Activated CD8-positive, alpha-beta T cell treated with anti-CD3 and anti-CD28 coated beads for 36 hours (primary cell): ENCODE measurements at regions not wholly inside any gene's neighbourhood (a gene's known extent, or its start where the extent isn't known, plus 50 kb on each side); places are given as distances from the start of the nearest gene placed in this dataset.

Experiments
- ATAC-seq: fragments of 200-7000 bp; cut with Tn5 transposase; one replicate; pipeline ENCODE4 v1.10.0; 2021; ENCODE audit warnings: mild to moderate bottlenecking, moderate library complexity
- CTCF ChIA-PET: fragments of 350-600 bp; sonication (Branson Sonifier 250); formaldehyde crosslinking; loops from one replicate; lab custom pipeline; 2021; ENCODE audit warnings: antibody characterized with exemption; lab: Charles Lee
- POLR2A ChIA-PET: fragments of 350-600 bp; sonication (Branson Sonifier 250); formaldehyde crosslinking; loops from one replicate; lab custom pipeline; 2021; ENCODE audit warnings: antibody characterized with exemption; lab: Charles Lee
- DNase-seq: peaks from one replicate; pipeline ENCODE4 v3.0.0-alpha.2; 2020
- H3K27ac Mint-ChIP-seq: one replicate; pipeline ENCODE4 v1.8.0; 2021; ENCODE audit warnings: mild to moderate bottlenecking, mixed read lengths
- H3K27me3 Mint-ChIP-seq: one replicate; pipeline ENCODE4 v1.8.0; 2021; ENCODE audit warnings: mixed read lengths
- H3K36me3 Mint-ChIP-seq: one replicate; pipeline ENCODE4 v1.8.0; 2021; ENCODE audit warnings: low read depth, mixed read lengths
- H3K4me1 Mint-ChIP-seq: one replicate; pipeline ENCODE4 v1.8.0; 2021; ENCODE audit warnings: low read depth, mixed read lengths
- H3K4me3 Mint-ChIP-seq: one replicate; pipeline ENCODE4 v1.8.0; 2021; ENCODE audit warnings: mild to moderate bottlenecking, moderate library complexity, mixed read lengths
- H3K9me3 Mint-ChIP-seq: one replicate; pipeline ENCODE4 v1.8.0; 2021; ENCODE audit warnings: mixed read lengths
- intact Hi-C: fragments of 100-400 bp; cut with micrococcal nuclease; formaldehyde crosslinking; loops from one replicate; pipeline ENCODE4 v1.10.0; 2022
- TF ChIP-seq, protein P1 (sequence below): fragments of 200-600 bp; IDR thresholded peaks from one replicate; pipeline ENCODE4 v1.8.0; 2022; ENCODE audit warnings: antibody characterized with exemption, mild to moderate bottlenecking

DNA sequence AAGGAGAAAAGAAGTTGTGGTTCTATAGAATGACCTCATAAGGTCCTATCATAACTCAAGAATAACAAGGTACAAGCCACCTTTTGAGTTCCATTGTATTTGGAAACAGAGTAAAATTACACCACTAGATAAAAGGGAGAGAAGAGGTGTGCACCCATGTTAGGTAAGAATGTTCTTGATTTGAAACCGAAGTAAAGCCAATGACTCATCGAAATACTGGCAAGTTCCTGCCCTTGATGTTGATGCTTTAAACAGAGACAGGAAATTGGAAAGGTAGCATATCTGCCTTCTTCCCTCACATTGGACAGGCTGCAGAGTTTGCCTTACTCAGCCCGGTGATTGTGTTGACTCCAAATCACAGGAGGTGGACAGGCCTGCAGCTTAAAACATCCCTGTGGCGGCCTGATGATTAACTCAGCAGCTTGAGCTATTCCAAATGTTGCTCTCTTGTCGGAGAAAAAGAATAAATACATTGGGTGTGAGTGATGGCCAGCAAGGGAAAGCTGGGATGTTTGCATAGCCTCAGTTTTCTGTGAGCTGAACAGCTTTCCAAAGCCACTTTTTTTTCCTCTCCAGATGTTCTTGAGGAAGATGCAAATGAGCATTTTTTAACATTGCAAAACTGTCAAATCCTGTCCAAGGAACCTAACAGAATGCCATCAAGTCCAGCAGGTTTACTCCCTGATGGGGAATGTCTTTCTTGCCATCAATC is 321.1 kb downstream of the NKX6-1 start:
- POLR2A ChIA-PET: no interaction called here
- Mint-ChIP-seq H3K4me3 (no peak overlapping the region), H3K27me3 (no peaks in the 10 kb centered on the region)

DNA sequence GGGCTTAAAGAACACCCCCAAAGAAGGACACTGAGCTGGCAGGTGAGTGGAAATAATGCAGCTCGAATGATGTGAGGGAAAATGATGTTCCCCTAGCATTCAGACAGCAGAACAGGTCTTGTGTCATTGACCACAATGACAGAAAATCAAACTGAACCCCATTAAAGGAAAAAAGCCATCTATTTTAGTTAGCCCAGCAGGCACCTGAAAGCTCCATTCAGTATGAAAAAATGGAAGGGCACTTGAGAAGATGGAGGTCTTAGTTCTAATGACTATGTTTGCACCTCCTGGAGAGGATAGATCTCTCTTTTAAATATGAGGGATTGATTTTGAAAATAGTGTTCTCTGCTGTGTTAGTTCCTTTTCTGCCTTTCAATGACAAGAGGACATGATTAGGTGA is 323.1 kb downstream of the NKX6-1 start:
- ChIA-PET POLR2A (no interaction called here), CTCF (no interaction called here)
- Mint-ChIP-seq H3K4me3 (no peak overlapping the region), H3K27ac (no peak overlapping the region), H3K4me1 (no peaks in the 10 kb centered on the region), H3K27me3 (no peaks in the 10 kb centered on the region), H3K36me3 (no peaks in the 10 kb centered on the region), H3K9me3 (no peaks in the 10 kb centered on the region)
- ATAC-seq (no peak), DNase-seq (no peak)
- intact Hi-C loops: no loop called here
- TF ChIP-seq, protein P1, sequence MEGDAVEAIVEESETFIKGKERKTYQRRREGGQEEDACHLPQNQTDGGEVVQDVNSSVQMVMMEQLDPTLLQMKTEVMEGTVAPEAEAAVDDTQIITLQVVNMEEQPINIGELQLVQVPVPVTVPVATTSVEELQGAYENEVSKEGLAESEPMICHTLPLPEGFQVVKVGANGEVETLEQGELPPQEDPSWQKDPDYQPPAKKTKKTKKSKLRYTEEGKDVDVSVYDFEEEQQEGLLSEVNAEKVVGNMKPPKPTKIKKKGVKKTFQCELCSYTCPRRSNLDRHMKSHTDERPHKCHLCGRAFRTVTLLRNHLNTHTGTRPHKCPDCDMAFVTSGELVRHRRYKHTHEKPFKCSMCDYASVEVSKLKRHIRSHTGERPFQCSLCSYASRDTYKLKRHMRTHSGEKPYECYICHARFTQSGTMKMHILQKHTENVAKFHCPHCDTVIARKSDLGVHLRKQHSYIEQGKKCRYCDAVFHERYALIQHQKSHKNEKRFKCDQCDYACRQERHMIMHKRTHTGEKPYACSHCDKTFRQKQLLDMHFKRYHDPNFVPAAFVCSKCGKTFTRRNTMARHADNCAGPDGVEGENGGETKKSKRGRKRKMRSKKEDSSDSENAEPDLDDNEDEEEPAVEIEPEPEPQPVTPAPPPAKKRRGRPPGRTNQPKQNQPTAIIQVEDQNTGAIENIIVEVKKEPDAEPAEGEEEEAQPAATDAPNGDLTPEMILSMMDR: no peak

More for the DNA sequence above, 321.1 kb downstream of the NKX6-1 start:
- ATAC-seq: no peak
- CTCF ChIA-PET: interaction anchor here (0.8 to 1.4 kb wide), 2 partner anchors 11 to 148 kb away, joined by 3 read pairs; no protein-coding TSS in a partner anchor
- H3K27ac Mint-ChIP-seq: no peak overlapping the region
- H3K4me1 Mint-ChIP-seq: no peaks in the 10 kb centered on the region
- no peaks in the 10 kb centered on the region for H3K36me3 Mint-ChIP-seq
- TF ChIP-seq, protein P1: no peak
- no peak for DNase-seq
- no peaks in the 10 kb centered on the region for H3K9me3 Mint-ChIP-seq
- intact Hi-C loops: no loop called here

DNA sequence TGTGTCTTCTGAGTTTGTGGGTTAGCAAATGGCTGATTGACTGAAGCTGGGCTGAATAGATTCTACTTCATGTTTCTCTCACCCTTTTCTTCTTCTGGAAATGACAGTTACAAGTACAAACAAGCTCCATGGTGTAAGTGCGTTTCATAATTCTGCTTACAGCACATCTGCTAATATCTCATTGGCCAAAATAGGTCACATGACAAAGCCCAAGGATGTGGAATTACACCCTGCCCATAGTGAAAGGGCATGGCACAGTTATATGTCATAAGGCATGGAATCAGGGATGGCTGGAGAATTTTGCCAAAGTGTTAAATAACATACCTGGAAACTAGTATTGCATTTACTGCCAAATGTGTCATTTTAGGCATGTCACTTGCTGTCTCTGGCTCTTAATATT is 327.2 kb downstream of the NKX6-1 start:
- H3K27me3 Mint-ChIP-seq: peaks cover 2% of the 10 kb centered on the region
- H3K4me1 Mint-ChIP-seq: no peaks in the 10 kb centered on the region
- POLR2A ChIA-PET: no interaction called here
- H3K36me3 Mint-ChIP-seq: no peaks in the 10 kb centered on the region
- intact Hi-C loops: no loop called here
- H3K4me3 Mint-ChIP-seq: no peak overlapping the region
- H3K27ac Mint-ChIP-seq: no peak overlapping the region
- no peaks in the 10 kb centered on the region for H3K9me3 Mint-ChIP-seq
- ATAC-seq: no peak
- CTCF ChIA-PET: no interaction called here
- no peak for DNase-seq
- TF ChIP-seq, protein P1: no peak

DNA sequence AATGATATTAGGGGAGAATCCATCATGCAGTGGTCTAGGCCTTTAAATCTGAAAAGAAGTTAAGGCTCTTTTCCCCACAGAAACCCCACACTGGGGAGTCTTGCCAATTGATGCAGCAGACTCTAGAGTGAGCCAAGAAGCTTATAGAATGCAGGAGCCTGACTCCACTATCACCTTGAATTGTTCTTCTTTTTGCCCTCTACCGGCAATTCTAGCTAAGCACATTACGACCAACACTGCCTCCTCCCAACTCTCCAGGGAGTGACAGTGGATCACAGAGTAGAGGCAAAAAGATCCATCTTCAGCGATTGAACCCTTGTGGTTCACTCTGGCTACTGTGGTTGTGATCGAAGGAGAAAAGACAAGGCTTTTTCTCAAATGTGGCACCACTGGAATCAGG is 331.5 kb downstream of the NKX6-1 start:
- DNase-seq: no peak
- H3K27ac Mint-ChIP-seq: no peak overlapping the region
- H3K9me3 Mint-ChIP-seq: no peaks in the 10 kb centered on the region
- TF ChIP-seq, protein P1: no peak
- ChIA-PET CTCF (interaction anchor here (0.8 kb wide), 1 partner anchor 11 kb away, joined by 3 read pairs; no protein-coding TSS in a partner anchor), POLR2A (no interaction called here)
- no peaks in the 10 kb centered on the region for H3K36me3 Mint-ChIP-seq
- H3K27me3 Mint-ChIP-seq: peaks cover 2% of the 10 kb centered on the region
- H3K4me1 Mint-ChIP-seq: no peaks in the 10 kb centered on the region
- intact Hi-C loops: no loop called here
- ATAC-seq: no peak
- H3K4me3 Mint-ChIP-seq: no peak overlapping the region

DNA sequence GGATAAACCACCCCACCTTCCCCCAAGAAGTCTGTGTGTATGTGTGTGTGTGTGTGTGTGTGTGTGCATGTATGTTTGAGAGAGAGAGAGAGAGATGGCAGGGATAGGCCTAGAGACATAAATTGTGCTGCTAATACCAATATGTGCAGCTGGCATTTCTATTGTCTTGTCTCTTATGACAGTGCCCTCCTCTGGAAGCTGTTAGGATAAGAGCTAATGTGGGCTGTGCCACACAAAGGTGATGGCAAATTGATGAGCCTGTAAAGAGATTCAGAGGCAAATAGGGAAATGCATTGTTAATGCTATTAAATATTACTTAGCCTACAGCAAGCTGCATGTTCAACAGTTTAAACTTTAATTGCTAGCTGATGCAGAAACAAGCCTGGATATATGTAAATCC is 332.0 kb downstream of the NKX6-1 start:
- H3K27ac Mint-ChIP-seq: no peak overlapping the region
- ChIA-PET POLR2A (no interaction called here), CTCF (interaction anchor here (0.8 kb wide), 1 partner anchor 12 kb away, joined by 3 read pairs; no protein-coding TSS in a partner anchor)
- TF ChIP-seq, protein P1: no peak
- no peaks in the 10 kb centered on the region for H3K9me3 Mint-ChIP-seq
- H3K36me3 Mint-ChIP-seq: no peaks in the 10 kb centered on the region
- peaks cover 4% of the 10 kb centered on the region for H3K27me3 Mint-ChIP-seq
- no peak for ATAC-seq
- intact Hi-C loops: no loop called here
- no peaks in the 10 kb centered on the region for H3K4me1 Mint-ChIP-seq
- DNase-seq: no peak
- H3K4me3 Mint-ChIP-seq: no peak overlapping the region
